HG03575 (cell line): ENCODE measurements at regions not wholly inside any gene's neighbourhood (a gene's known extent, or its start where the extent isn't known, plus 50 kb on each side); places are given as distances from the start of the nearest gene placed in this dataset.

Source experiments
- ATAC-seq: cut with Tn5 transposase; IDR thresholded peaks from one replicate; pipeline ENCODE4 v1.9.1; 2021; ENCODE audit not compliant: unreplicated experiment, insufficient number of reproducible peaks, low FRiP score; ENCODE audit errors: extremely low read depth

GRCh38 chr1:57996400-57996799 lies 550.1 kb downstream of the OMA1 start:
- no peak for ATAC-seq

DNA sequence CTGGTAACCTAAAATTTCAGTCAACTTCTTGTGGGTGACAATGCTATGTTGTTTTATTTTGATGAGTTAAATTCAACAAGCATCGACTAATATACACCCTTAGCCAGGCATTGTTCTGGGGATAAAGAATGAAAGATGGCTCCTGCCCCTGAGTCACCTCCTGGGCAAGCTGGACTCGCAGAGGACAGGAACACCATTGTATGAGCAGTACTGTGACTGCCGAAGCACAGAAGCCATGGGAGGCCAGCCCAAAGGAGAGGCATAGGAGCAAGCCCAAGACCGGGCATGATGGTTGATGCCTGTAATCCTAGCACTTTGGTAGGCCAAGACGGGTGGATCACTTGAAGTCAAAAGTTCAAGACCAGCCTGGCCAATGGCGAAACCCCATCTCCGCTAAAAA lies 555.2 kb downstream of the OMA1 start:
- no peak for ATAC-seq

DNA sequence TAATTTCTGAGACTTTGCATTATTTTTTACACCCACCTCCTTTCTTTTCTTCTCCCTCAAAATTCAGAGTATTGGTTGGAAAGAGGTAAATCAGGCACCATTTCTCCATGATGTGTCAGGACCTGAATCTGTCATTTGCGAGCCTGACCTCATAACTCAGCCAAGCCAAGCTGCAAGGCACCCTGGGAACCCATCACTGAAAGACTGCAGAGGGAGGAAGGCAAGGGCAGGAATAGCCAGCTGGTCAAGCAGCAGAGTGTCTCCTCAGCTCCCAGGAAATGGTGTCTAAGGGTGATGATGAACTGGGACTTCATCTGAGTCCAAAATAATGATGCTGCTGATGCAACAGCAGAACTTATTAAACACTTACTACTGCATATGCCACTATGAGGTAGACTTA lies 556.6 kb downstream of the OMA1 start:
- ATAC-seq = no peak

- ATAC-seq = no peak
Observed at GRCh38 chr1:57987523-57987922, 559.0 kb downstream of the OMA1 start.

- no peak for ATAC-seq
Observed at GRCh38 chr1:57986432-57986831, 560.1 kb downstream of the OMA1 start.

DNA sequence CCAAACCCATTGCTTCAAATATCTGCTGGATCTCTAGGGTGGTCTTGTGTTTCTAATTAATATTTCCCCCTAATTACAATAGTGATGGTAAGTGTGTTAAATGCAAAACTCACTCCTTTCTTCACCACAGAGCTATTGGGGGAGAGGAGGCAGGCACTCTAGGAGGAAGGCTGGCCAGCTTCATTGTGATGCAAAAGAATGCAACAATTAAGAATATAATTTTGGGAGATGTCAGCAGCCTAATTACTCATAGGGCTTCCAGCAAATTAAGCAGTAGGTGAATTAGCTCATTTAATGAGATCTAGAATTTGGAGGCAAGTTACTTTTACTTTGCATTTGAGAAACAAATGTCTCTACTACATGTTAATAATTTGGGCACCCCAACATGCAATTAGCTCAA lies 560.4 kb upstream of the DAB1 start:
- ATAC-seq = no peak

GRCh38 chr1:57983441-57983840 lies 559.6 kb upstream of the DAB1 start:
- no peak for ATAC-seq

GRCh38 chr1:57982852-57983251 lies 559.0 kb upstream of the DAB1 start:
- no peak for ATAC-seq

DNA sequence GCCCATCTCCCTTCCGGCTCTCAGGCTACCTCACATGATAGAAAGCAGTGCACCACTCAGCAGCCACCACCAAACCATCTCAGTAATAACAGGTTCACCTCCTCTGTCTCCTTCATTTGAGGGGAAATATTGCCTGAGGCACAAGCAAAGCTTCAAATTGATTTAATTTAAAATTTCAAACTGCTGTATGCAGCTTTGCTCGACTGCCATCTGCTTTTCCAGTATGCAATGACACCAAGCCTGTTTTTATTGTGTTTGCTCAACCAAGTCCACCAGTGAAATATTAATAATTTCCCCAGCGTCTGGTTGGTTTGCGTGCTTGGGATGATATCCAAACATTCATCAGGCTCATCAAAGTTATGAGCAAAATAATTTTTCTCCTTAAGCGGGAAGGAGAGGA lies 552.4 kb upstream of the DAB1 start:
- ATAC-seq = no peak

DNA sequence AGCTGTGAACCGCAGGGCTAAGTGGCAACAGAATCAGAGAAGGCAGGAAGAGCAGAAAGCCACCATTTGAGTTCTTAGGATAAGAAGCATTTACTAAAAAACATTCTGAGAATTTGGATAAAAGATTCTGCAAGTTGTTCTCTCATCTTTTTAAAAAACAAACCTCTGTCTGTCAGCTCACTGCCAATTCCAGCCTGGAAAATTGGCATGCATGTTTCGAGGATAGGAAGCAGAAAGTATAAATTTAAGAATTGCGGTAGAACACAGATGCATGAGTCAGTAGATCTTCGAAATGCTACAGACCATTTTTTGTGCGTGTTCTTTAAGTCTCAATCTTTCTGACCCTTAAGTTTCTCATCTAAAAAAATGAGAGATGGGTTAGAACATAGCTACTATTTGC lies 544.5 kb upstream of the DAB1 start:
- no peak for ATAC-seq

- no peak for ATAC-seq
Observed at GRCh38 chr1:57966751-57967406, 543.0 kb upstream of the DAB1 start.

DNA sequence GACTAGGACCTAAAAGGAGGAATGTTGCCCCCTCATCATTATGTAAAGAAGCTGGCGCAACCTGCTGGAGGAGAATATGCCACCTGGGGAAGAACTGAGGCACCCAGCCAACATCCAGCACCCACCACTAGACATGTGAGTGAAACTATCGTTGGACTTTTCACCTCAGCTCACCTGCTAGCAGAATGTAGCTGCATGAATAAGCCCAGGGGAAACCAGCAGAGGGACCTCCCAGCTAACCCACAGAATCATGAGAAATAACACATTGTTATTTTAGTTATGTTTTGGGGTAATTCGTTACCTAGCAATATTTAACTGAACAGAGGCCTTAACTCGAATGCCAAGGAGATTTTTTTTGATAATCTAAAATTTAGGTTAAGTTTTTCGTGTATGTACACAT lies 542.5 kb upstream of the DAB1 start:
- no peak for ATAC-seq

DNA sequence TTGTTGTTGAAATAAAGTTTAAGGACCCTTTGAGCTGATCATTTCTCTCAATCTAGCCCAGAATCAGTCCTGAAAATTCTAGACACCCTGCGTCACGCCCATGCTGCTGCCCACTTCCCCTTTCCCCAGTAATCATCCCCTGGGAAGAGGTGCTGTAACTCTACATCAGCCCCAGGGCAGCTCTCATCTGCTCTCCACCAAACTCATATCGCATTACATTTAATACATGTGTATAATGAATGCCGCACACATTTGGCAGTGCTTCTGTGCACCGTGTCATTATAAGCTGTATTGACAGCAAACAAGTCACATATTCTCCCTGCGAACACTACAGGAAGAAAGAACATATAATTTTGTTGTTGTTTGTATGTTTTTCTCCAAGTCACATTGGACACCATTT lies 539.7 kb upstream of the DAB1 start:
- ATAC-seq = no peak

DNA sequence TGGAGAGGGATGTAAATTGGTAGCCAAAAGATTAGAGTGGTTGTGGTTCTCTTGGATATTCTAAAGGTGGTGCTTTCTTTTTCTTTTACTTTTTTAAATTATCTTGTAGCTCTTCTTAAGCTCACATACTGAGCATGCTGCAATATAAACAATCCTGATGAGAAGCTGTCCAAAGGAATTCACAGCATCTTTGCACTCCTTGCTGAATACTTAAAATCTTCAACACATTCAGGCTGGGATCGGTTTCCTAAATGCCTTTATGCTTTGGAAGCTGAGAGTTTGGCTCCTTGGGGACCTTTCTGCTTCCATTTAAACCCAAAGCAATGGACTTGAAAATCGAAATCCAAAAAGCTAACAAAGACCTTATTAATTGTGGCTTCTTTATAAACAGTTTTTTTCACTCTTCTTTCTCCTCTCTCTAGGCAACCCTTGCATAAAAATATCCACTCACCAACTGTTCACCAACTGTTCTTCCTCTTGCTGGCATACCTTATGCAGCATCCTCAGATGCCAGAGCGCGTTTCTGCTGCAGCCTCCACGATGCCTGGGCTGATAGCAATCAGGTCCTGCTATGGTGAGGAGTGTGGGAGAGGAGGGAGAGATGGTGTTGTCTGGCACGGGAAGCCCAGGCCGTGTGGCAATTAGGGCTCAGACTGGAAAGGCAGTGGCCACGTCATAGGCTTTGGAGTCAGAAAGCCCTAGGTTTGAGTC lies 535.8 kb upstream of the DAB1 start:
- no peak for ATAC-seq

DNA sequence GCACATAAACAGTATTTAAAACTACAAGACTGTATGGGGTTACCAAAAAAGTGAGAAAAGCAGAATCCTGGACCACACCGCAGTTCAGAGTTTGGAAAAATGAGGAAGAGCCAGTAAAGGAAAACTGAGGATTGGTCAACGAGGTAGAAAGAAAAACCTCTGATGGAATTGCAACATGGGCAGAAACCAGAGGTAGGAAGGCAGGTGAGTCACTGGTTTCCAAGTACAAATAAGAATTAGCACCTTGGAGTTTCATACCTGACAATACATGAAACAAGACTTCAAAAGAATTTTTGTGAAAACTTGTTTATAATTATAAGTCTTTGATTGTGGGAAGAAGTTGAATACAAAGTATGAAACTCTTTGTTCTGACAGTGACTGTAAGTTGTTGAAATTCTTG lies 533.7 kb upstream of the DAB1 start:
- ATAC-seq = no peak

DNA sequence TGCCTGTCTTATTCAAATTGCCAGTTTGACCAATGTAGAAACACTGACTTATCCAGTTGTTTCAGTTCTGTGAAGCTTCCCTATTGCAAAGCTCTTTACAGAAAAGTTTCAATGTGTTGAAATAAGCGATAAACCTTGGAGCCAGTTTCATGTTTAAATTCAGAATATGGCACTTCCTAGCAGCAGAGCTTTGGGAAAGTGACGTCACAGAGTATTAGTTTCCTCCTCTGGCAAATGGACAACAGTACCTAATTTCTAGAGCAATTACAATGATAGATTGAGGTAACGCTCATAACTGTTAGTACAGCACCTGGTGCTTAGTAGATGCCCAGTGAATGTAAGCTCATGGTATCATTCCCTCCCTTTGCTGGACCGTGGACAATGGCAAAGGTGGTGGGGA lies 527.5 kb upstream of the DAB1 start:
- ATAC-seq = no peak

DNA sequence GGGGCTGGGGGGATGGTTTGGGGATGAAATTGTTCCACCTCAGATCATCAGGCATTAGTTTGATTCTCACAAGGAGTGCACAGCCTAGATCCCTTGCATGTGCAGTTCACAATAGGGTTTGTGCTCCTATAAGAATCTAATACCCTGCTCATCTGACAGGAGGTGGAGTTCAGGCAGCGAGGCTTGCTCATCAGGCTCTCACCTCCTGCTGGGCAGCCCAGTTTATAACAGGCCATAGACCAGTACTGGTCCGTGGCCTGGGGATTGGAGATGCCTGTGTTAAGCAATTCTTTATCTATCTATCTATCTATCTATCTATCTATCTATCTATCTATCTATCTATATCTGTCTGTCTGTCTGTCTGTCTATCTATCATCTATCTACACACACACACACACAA lies 525.3 kb upstream of the DAB1 start:
- ATAC-seq = no peak

DNA sequence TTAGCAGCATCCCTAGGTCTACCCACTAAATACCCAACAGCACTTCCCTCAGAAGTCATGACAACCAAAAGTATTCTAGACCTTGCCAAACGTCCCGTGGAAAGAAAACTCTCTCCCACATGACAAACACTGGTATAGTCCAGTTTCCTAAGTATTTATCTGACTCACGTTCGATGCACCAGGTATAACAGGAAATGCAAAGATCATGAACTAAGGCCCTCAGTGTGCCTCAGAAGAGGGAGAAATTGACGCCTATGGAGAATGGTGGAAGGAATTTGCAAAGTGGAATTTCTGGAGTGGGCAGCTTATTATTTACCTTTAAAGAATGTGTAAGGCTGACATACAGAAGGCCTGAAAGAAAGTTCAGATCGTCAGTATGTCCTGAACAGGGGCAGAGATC lies 523.6 kb upstream of the DAB1 start:
- ATAC-seq = no peak

DNA sequence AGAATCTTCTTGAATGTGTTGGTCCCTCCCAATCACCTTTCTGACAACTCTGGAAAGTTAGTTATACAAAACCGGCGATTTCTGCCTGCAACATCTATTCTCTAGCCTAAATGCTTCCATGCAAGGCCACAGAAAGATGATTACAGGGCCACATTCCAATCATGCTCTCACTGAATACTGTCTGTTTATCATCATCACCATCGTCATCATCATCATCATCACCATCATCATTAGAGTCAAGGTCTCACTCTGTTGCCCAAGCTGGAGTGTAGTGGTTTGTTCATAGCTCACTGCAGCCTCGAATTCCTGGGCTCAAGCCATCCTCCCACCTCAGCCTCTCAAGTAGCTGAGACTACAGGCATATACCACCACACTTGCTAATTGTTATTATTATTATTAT lies 521.2 kb upstream of the DAB1 start:
- no peak for ATAC-seq

DNA sequence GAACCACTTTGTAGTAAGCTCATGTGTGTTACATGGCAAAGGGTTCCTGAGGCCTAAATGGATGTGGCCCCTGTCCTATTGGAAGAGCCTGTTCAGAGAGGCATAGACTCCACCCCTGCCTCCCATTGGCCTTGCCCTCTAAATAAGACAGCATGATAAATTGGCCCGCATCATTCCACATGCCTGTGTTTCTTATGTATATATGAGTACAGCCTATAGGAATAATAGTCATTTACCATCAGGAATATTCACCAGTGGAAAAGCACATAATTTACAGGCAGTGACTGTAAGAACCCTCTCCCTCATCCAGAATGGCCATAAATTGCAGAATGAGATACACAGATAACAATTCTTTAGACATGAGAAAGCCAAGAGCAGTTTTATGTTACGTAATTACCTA lies 519.5 kb upstream of the DAB1 start:
- ATAC-seq = no peak

- ATAC-seq = no peak
Observed at GRCh38 chr1:57934745-57935144, 510.9 kb upstream of the DAB1 start.
